GM12878 (cell line): ENCODE measurements at regions not wholly inside any gene's neighbourhood (a gene's known extent, or its start where the extent isn't known, plus 50 kb on each side); places are given as distances from the start of the nearest gene placed in this dataset.

Source experiments
- ATAC-seq: fragments of 200-7000 bp; cut with Tn5 transposase; 3 replicates; pipeline ENCODE4 v1.9.1; 2020; ENCODE audit warnings: mild to moderate bottlenecking, moderate library complexity
- BruUV-seq: library from RNA; stranded (reverse); fragments of 400-500 nt; replicated peaks from 2 replicates; lab custom pipeline; 2021; lab: Mats Ljungman, UMichigan
- CTCF ChIA-PET: fragments of 300-600 bp; sonication (Branson Sonifier 250); formaldehyde crosslinking; extraction: SDS; loops from one replicate; lab custom pipeline; 2021; ENCODE audit warnings: inconsistent platforms; lab: Yijun Ruan, JAX
- POLR2A ChIA-PET: fragments of 350-600 bp; formaldehyde crosslinking; extraction: SDS; loops from one replicate; lab custom pipeline; 2021; ENCODE audit warnings: inconsistent platforms; lab: Charles Lee
- RAD21 ChIA-PET: fragments of 300-600 bp; sonication (Branson Sonifier 250); formaldehyde crosslinking; loops from one replicate; lab custom pipeline; 2023; ENCODE audit warnings: antibody characterized with exemption; ENCODE audit not compliant: unreplicated experiment; lab: Charles Lee
- SMC1A ChIA-PET: fragments of 300-600 bp; sonication (Branson Sonifier 250); formaldehyde crosslinking; loops from one replicate; lab custom pipeline; 2023; ENCODE audit not compliant: unreplicated experiment, uncharacterized antibody; lab: Charles Lee
- DNase-seq: peaks from one replicate; pipeline ENCODE4 v3.0.0-alpha.2; 2011; ENCODE audit warnings: low read depth, low spot score
- FAIRE-seq: peaks from 3 replicates; lab custom pipeline; 2011; peaks lifted over from hg19 to GRCh38; lab: Jason Lieb, UNC
- H2AFZ ChIP-seq: 2 replicates; pipeline ENCODE4 v1.6.0; 2011; ENCODE audit warnings: low read depth, low read length, control low read depth; ENCODE audit not compliant: control insufficient read depth
- H3K27ac ChIP-seq: 2 replicates; pipeline ENCODE4 v1.5.1; 2011; ENCODE audit warnings: control low read depth; ENCODE audit not compliant: control insufficient read depth, insufficient read depth
- H3K27me3 ChIP-seq, 2 experiments: replicated peaks in 1 of 2; 2 replicates each; pipeline versions ENCODE4 v1.6.0 to v1.6.1; 2011; ENCODE audit warnings: low read length in 1 of 2; ENCODE audit not compliant: control insufficient read depth in 2 of 2, insufficient read depth in 2 of 2
- H3K36me3 ChIP-seq, 2 experiments: 2 replicates each; pipeline ENCODE4 v1.5.1; 2011; ENCODE audit warnings: low read length in 1 of 2; ENCODE audit not compliant: control insufficient read depth in 2 of 2, insufficient read depth in 2 of 2
- H3K4me1 ChIP-seq: 2 replicates; pipeline ENCODE4 v1.6.1; 2011; ENCODE audit warnings: mild to moderate bottlenecking, low read length, moderate library complexity, mixed read lengths; ENCODE audit not compliant: control insufficient read depth, insufficient read depth
- H3K4me2 ChIP-seq: 2 replicates; pipeline ENCODE4 v1.6.0; 2011; ENCODE audit warnings: control low read depth; ENCODE audit not compliant: control insufficient read depth, insufficient read depth
- H3K4me3 ChIP-seq: fragments of 200-600 bp; sonication (generic); 2 replicates; pipeline ENCODE4 v1.5.1; 2016
- H3K79me2 ChIP-seq: 2 replicates; pipeline ENCODE4 v1.6.0; 2011; ENCODE audit warnings: low read length; ENCODE audit not compliant: control insufficient read depth, insufficient read depth
- H3K9ac ChIP-seq: 2 replicates; pipeline ENCODE4 v1.8.0; 2011; ENCODE audit warnings: low read length, control low read depth, mixed read lengths; ENCODE audit not compliant: control insufficient read depth, insufficient read depth
- H3K9me3 ChIP-seq: replicated peaks from 3 replicates; pipeline ENCODE4 v1.5.1; 2011; ENCODE audit warnings: mild to moderate bottlenecking, low read length; ENCODE audit not compliant: control insufficient read depth, insufficient read depth
- H4K20me1 ChIP-seq: 2 replicates; pipeline ENCODE4 v1.6.0; 2011; ENCODE audit not compliant: control insufficient read depth, insufficient read depth
- ZNF207 ChIP-seq: fragments of 450-650 bp; IDR thresholded peaks from 2 replicates; pipeline ENCODE4 v1.6.1; 2014; ENCODE audit warnings: antibody characterized with exemption, mild to moderate bottlenecking, borderline replicate concordance
- ZZZ3 ChIP-seq: IDR thresholded peaks from 2 replicates; pipeline ENCODE4 v1.6.1; 2011; ENCODE audit warnings: low read depth; ENCODE audit not compliant: control insufficient read depth, insufficient read length
- WGBS: methylation state at CpG from one replicate; pipeline ENCODE4 v1.1.6; 2016; ENCODE audit warnings: low lambda C conversion rate; ENCODE audit not compliant: insufficient replicate concordance, insufficient coverage; ENCODE audit errors: missing lambda C conversion rate; 5-methylcytosine and 5-hydroxymethylcytosine counted together
- in situ Hi-C: fragments of 300-500 bp; cut with MboI; formaldehyde crosslinking; loops from 9 replicates; pipeline ENCODE4 v1.14.3; 2018; ENCODE audit warnings: mixed read lengths
- intact Hi-C: fragments of 100-400 bp; cut with micrococcal nuclease; formaldehyde crosslinking; loops from one replicate; pipeline ENCODE4 v1.14.2; 2022; ENCODE audit not compliant: unreplicated experiment
- TF ChIP-seq, protein P1 (sequence below): IDR thresholded peaks from 2 replicates; pipeline ENCODE4 v1.6.1; 2012; ENCODE audit warnings: improper control_type of control experiment, low read depth, low read length; ENCODE audit not compliant: insufficient replicate concordance
- TF ChIP-seq, protein P2 (sequence below): fragments of 450-650 bp; conservative IDR thresholded peaks from 2 replicates; pipeline ENCODE4 v1.6.1; 2017; ENCODE audit warnings: mild to moderate bottlenecking, moderate library complexity
- TF ChIP-seq, protein P3 (sequence below), 3 experiments: IDR thresholded peaks in 2 of 3; conservative IDR thresholded peaks in 1 of 3; 2 replicates each; pipeline ENCODE4 v1.5.1; 2011; ENCODE audit warnings: low read depth in 3 of 3, low read length in 3 of 3, mild to moderate bottlenecking in 3 of 3, control low read depth in 2 of 3, moderate library complexity in 2 of 3, inconsistent platforms in 1 of 3, mixed read lengths in 1 of 3; ENCODE audit not compliant: control insufficient read depth in 2 of 3, insufficient read depth in 1 of 3; ENCODE audit errors: extremely low read depth in 1 of 3
- TF ChIP-seq, protein P4 (sequence below): fragments of 450-650 bp; IDR thresholded peaks from 2 replicates; pipeline ENCODE4 v1.6.1; 2018; ENCODE audit warnings: mild to moderate bottlenecking, low read depth, moderate library complexity; ENCODE audit not compliant: partially characterized antibody

DNA sequence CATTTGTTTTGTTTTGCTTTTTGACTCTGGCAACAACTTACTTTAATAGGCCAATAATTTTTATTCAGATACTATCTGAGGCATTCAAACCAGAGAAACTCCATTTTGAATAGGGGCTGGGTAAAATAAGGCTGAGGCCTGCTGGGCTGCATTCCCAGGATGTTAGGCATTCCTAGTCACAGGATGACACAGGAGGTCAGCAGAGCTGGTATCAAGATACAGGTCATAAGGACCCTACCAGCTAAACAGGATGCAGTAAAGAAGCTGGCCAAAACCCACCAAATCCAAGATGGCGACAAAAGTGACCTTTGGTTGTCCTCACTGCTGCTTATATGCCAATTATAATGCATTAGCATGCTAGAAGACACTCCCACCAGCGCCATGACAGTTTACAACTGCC is 102.2 kb upstream of the XPO1 start (continued):
- TF ChIP-seq, protein P1, sequence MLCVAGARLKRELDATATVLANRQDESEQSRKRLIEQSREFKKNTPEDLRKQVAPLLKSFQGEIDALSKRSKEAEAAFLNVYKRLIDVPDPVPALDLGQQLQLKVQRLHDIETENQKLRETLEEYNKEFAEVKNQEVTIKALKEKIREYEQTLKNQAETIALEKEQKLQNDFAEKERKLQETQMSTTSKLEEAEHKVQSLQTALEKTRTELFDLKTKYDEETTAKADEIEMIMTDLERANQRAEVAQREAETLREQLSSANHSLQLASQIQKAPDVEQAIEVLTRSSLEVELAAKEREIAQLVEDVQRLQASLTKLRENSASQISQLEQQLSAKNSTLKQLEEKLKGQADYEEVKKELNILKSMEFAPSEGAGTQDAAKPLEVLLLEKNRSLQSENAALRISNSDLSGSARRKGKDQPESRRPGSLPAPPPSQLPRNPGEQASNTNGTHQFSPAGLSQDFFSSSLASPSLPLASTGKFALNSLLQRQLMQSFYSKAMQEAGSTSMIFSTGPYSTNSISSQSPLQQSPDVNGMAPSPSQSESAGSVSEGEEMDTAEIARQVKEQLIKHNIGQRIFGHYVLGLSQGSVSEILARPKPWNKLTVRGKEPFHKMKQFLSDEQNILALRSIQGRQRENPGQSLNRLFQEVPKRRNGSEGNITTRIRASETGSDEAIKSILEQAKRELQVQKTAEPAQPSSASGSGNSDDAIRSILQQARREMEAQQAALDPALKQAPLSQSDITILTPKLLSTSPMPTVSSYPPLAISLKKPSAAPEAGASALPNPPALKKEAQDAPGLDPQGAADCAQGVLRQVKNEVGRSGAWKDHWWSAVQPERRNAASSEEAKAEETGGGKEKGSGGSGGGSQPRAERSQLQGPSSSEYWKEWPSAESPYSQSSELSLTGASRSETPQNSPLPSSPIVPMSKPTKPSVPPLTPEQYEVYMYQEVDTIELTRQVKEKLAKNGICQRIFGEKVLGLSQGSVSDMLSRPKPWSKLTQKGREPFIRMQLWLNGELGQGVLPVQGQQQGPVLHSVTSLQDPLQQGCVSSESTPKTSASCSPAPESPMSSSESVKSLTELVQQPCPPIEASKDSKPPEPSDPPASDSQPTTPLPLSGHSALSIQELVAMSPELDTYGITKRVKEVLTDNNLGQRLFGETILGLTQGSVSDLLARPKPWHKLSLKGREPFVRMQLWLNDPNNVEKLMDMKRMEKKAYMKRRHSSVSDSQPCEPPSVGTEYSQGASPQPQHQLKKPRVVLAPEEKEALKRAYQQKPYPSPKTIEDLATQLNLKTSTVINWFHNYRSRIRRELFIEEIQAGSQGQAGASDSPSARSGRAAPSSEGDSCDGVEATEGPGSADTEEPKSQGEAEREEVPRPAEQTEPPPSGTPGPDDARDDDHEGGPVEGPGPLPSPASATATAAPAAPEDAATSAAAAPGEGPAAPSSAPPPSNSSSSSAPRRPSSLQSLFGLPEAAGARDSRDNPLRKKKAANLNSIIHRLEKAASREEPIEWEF, result no peak
- TF ChIP-seq ZZZ3, result no peak

DNA sequence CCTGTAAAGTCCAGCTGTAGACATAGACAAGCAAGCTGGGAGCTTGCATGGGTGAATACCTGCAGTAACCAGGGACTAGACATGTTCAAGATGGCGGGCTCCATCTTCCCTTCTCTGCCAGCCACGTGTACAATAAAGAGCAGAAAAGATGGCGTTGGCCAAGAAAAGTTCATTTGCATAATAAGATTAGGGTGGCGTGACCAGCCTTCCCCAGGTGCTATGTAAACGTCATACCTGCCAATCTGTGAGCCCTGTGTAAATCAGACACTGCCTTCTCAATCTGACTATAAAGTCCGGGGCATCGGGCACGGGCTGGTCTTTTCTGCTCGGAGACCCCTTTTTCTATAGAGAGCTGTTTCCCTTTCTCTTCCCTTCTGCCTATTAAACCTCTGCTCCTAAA is 101.6 kb upstream of the XPO1 start:
- intact Hi-C loops (no loop called here), in situ Hi-C loops (no loop called here)
- Histone ChIP-seq H3K4me1 (no peaks in the 10 kb centered on the region), H4K20me1 (no peaks in the 10 kb centered on the region), H2AFZ (no peak overlapping the region), H3K4me3 (no peak overlapping the region), H3K27me3 (no peaks in the 10 kb centered on the region), H3K36me3 (no peaks in the 10 kb centered on the region), H3K9ac (no peak overlapping the region), H3K79me2 (no peaks in the 10 kb centered on the region), H3K9me3 (no peaks in the 10 kb centered on the region), H3K27ac (no peak overlapping the region), H3K4me2 (no peak overlapping the region)
- ChIA-PET CTCF (no interaction called here), SMC1A (interaction anchor here (0.9 kb wide), 1 partner anchor 105 kb away, joined by 3 read pairs; no protein-coding TSS in a partner anchor), RAD21 (interaction anchor here (0.6 kb wide), 1 partner anchor 44 kb away, joined by 3 read pairs; no protein-coding TSS in a partner anchor), POLR2A (no interaction called here)
- WGBS, result 65% methylated on average over 9 of the region's 9 CpGs
- ATAC-seq (no peak), DNase-seq (no peak), FAIRE-seq (no peak)
- no TSS peak for BruUV-seq
- TF ChIP-seq, protein P2, sequence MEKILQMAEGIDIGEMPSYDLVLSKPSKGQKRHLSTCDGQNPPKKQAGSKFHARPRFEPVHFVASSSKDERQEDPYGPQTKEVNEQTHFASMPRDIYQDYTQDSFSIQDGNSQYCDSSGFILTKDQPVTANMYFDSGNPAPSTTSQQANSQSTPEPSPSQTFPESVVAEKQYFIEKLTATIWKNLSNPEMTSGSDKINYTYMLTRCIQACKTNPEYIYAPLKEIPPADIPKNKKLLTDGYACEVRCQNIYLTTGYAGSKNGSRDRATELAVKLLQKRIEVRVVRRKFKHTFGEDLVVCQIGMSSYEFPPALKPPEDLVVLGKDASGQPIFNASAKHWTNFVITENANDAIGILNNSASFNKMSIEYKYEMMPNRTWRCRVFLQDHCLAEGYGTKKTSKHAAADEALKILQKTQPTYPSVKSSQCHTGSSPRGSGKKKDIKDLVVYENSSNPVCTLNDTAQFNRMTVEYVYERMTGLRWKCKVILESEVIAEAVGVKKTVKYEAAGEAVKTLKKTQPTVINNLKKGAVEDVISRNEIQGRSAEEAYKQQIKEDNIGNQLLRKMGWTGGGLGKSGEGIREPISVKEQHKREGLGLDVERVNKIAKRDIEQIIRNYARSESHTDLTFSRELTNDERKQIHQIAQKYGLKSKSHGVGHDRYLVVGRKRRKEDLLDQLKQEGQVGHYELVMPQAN, result no peak
- TF ChIP-seq, protein P3, sequence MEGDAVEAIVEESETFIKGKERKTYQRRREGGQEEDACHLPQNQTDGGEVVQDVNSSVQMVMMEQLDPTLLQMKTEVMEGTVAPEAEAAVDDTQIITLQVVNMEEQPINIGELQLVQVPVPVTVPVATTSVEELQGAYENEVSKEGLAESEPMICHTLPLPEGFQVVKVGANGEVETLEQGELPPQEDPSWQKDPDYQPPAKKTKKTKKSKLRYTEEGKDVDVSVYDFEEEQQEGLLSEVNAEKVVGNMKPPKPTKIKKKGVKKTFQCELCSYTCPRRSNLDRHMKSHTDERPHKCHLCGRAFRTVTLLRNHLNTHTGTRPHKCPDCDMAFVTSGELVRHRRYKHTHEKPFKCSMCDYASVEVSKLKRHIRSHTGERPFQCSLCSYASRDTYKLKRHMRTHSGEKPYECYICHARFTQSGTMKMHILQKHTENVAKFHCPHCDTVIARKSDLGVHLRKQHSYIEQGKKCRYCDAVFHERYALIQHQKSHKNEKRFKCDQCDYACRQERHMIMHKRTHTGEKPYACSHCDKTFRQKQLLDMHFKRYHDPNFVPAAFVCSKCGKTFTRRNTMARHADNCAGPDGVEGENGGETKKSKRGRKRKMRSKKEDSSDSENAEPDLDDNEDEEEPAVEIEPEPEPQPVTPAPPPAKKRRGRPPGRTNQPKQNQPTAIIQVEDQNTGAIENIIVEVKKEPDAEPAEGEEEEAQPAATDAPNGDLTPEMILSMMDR (IDR thresholded peaks at IDR 0.05 in 2 of 3, conservative IDR thresholded peaks at IDR 0.05 in 1 of 3; ENCODE audit: control insufficient read depth in 2 of 3, extremely low read depth in 1 of 3, insufficient read depth in 1 of 3, low read depth in 3 of 3, low read length in 3 of 3), result no peak
- TF ChIP-seq, protein P4, sequence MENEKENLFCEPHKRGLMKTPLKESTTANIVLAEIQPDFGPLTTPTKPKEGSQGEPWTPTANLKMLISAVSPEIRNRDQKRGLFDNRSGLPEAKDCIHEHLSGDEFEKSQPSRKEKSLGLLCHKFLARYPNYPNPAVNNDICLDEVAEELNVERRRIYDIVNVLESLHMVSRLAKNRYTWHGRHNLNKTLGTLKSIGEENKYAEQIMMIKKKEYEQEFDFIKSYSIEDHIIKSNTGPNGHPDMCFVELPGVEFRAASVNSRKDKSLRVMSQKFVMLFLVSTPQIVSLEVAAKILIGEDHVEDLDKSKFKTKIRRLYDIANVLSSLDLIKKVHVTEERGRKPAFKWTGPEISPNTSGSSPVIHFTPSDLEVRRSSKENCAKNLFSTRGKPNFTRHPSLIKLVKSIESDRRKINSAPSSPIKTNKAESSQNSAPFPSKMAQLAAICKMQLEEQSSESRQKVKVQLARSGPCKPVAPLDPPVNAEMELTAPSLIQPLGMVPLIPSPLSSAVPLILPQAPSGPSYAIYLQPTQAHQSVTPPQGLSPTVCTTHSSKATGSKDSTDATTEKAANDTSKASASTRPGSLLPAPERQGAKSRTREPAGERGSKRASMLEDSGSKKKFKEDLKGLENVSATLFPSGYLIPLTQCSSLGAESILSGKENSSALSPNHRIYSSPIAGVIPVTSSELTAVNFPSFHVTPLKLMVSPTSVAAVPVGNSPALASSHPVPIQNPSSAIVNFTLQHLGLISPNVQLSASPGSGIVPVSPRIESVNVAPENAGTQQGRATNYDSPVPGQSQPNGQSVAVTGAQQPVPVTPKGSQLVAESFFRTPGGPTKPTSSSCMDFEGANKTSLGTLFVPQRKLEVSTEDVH, result no peak
- TF ChIP-seq ZNF207, result no peak
